HepG2 (cell line): ENCODE measurements at regions not wholly inside any gene's neighbourhood (a gene's known extent, or its start where the extent isn't known, plus 50 kb on each side); places are given as distances from the start of the nearest gene placed in this dataset.

Experiments
- HNF4A ChIP-seq: sonication (generic); formaldehyde crosslinking; IDR thresholded peaks from 2 replicates; pipeline ENCODE4 v1.4.0; 2020; ENCODE audit warnings: missing genetic modification reagents
- HNRNPK ChIP-seq: fragments of 200-400 bp; formaldehyde crosslinking; IDR thresholded peaks from 2 replicates; pipeline ENCODE4 v1.6.1; 2018; ENCODE audit warnings: low read length, low read depth, moderate library complexity, mild to moderate bottlenecking; ENCODE audit not compliant: poor library complexity, severe bottlenecking
- HOXA5 ChIP-seq: sonication (generic); formaldehyde crosslinking; IDR thresholded peaks from 2 replicates; pipeline ENCODE4 v1.4.0; 2020; ENCODE audit warnings: missing genetic modification reagents
- NBN ChIP-seq: fragments of 450-650 bp; conservative IDR thresholded peaks from 2 replicates; pipeline ENCODE4 v1.6.1; 2017
- NCOA5 ChIP-seq: sonication (generic); formaldehyde crosslinking; IDR thresholded peaks from 2 replicates; pipeline ENCODE4 v1.4.0; 2020; ENCODE audit warnings: missing genetic modification reagents
- NFE2 ChIP-seq: sonication (generic); formaldehyde crosslinking; IDR thresholded peaks from 2 replicates; pipeline ENCODE4 v1.4.0; 2020; ENCODE audit warnings: missing genetic modification reagents
- NONO ChIP-seq, 2 experiments: fragments of 450-650 bp in 1 of 2; sonication (generic) in 1 of 2; formaldehyde crosslinking in 1 of 2; IDR thresholded peaks in 1 of 2; conservative IDR thresholded peaks in 1 of 2; 2 replicates each; pipeline versions ENCODE4 v1.6.1 to v1.8.0; 2017 to 2022; ENCODE audit warnings: mild to moderate bottlenecking in 1 of 2, missing genetic modification reagents in 1 of 2, moderate library complexity in 1 of 2
- RBM39 ChIP-seq: fragments of 200-400 bp; formaldehyde crosslinking; IDR thresholded peaks from one replicate; pipeline ENCODE4 v1.6.1; 2018; ENCODE audit warnings: antibody characterized with exemption, mild to moderate bottlenecking, low read depth, low read length; ENCODE audit not compliant: poor library complexity, severe bottlenecking
- STAG1 ChIP-seq: sonication (generic); formaldehyde crosslinking; IDR thresholded peaks from 2 replicates; pipeline ENCODE4 v1.4.0; 2020; ENCODE audit warnings: missing genetic modification reagents
- THAP8 ChIP-seq: sonication (generic); formaldehyde crosslinking; IDR thresholded peaks from 2 replicates; pipeline ENCODE4 v1.5.1; 2020; ENCODE audit warnings: missing genetic modification reagents, mild to moderate bottlenecking, borderline replicate concordance
- ZBTB44 ChIP-seq: sonication (generic); formaldehyde crosslinking; IDR thresholded peaks from 2 replicates; pipeline ENCODE4 v1.4.0; 2020; ENCODE audit warnings: missing genetic modification reagents
- ZBTB7B ChIP-seq: sonication (generic); formaldehyde crosslinking; IDR thresholded peaks from 2 replicates; pipeline ENCODE4 v1.4.0; 2020; ENCODE audit warnings: missing genetic modification reagents
- ZNF484 ChIP-seq: sonication (generic); formaldehyde crosslinking; IDR thresholded peaks from 2 replicates; pipeline ENCODE4 v1.5.1; 2020; ENCODE audit warnings: mild to moderate bottlenecking, low read depth, missing genetic modification reagents, borderline replicate concordance
- ZNF580 ChIP-seq: IDR thresholded peaks from 2 replicates; pipeline ENCODE4 v1.6.1; 2016; ENCODE audit warnings: low read depth, borderline replicate concordance
- ZNF646 ChIP-seq: sonication (generic); formaldehyde crosslinking; IDR thresholded peaks from 2 replicates; pipeline ENCODE4 v1.9.0; 2021; ENCODE audit warnings: mild to moderate bottlenecking, missing genetic modification reagents
- TF ChIP-seq, protein P1 (sequence below): sonication (generic); formaldehyde crosslinking; IDR thresholded peaks from 2 replicates; pipeline ENCODE4 v1.4.0; 2020; ENCODE audit warnings: missing genetic modification reagents
- TF ChIP-seq, protein P2 (sequence below): sonication (generic); formaldehyde crosslinking; IDR thresholded peaks from 2 replicates; pipeline ENCODE4 v1.4.0; 2020; ENCODE audit warnings: missing genetic modification reagents; ENCODE audit errors: not compliant biosample characterization
- TF ChIP-seq, protein P3 (sequence below): sonication (generic); formaldehyde crosslinking; IDR thresholded peaks from 2 replicates; pipeline ENCODE4 v1.5.1; 2020; ENCODE audit warnings: mild to moderate bottlenecking, missing genetic modification reagents, borderline replicate concordance

DNA sequence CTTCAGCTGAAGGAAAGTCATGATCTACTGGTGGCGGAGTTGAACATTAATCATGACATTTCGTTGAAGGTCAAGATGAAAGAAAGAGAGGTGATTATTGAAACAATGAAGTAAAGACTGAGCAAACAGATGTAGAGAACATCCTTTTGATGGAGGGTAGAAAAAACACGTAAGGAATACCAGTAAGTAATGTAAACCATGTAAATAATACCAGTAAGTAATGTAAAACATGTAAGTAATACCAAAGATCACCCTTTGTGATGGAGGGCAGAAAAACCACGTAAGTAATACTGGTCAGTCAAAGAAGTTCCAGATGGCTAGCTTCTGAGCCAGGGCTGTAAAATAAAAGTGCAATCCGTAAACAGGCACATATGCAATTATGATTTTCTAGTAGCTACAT is 1387.7 kb downstream of the SUCLG1 start (continued):
- no peak for TF ChIP-seq THAP8 (CRISPR knock-in tag)
- TF ChIP-seq ZNF580 (CRISPR knock-in tag) = no peak
- TF ChIP-seq, protein P1, sequence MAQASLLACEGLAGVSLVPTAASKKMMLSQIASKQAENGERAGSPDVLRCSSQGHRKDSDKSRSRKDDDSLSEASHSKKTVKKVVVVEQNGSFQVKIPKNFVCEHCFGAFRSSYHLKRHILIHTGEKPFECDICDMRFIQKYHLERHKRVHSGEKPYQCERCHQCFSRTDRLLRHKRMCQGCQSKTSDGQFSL (CRISPR knock-in tag) = no peak
- no peak for TF ChIP-seq HNRNPK
- TF ChIP-seq NCOA5 (CRISPR knock-in tag) = no peak
- TF ChIP-seq NFE2 (CRISPR knock-in tag) = no peak
- TF ChIP-seq HOXA5 (CRISPR knock-in tag) = peak; percentile 76; the same call in 1 of the 2 replicates
- no peak for TF ChIP-seq ZNF484 (CRISPR knock-in tag)
- no peak for TF ChIP-seq ZBTB7B (CRISPR knock-in tag)
- no peak for TF ChIP-seq NBN
- peak; percentile 70 for TF ChIP-seq HNF4A (CRISPR knock-in tag)
- TF ChIP-seq NONO (IDR thresholded peaks at IDR 0.05) = no peak
- no peak for TF ChIP-seq NONO (CRISPR knock-in tag; conservative IDR thresholded peaks at IDR 0.05)
- TF ChIP-seq, protein P2, sequence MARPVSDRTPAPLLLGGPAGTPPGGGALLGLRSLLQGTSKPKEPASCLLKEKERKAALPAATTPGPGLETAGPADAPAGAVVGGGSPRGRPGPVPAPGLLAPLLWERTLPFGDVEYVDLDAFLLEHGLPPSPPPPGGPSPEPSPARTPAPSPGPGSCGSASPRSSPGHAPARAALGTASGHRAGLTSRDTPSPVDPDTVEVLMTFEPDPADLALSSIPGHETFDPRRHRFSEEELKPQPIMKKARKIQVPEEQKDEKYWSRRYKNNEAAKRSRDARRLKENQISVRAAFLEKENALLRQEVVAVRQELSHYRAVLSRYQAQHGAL (CRISPR knock-in tag) = no peak
- no peak for TF ChIP-seq ZBTB44 (CRISPR knock-in tag)
- TF ChIP-seq, protein P3, sequence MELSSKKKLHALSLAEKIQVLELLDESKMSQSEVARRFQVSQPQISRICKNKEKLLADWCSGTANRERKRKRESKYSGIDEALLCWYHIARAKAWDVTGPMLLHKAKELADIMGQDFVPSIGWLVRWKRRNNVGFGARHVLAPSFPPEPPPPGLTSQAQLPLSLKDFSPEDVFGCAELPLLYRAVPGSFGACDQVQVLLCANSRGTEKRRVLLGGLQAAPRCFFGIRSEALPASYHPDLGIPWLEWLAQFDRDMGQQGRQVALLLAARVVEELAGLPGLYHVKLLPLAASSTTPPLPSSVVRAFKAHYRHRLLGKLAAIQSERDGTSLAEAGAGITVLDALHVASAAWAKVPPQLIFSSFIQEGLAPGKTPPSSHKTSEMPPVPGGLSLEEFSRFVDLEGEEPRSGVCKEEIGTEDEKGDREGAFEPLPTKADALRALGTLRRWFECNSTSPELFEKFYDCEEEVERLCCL (CRISPR knock-in tag) = no peak
- TF ChIP-seq STAG1 (CRISPR knock-in tag) = 0 out of 2 replicates have a peak, but pooled peaks have one; percentile 27
- no peak for TF ChIP-seq RBM39
- no peak for TF ChIP-seq ZNF646 (CRISPR knock-in tag)
